ENCODE measurements at regions not wholly inside any gene's neighbourhood (a gene's known extent, or its start where the extent isn't known, plus 50 kb on each side); places are given as distances from the start of the nearest gene placed in this dataset.

GRCh38 chr9:104345061-104345460 is 159.0 kb upstream of the OR13F1 start:
- TF ChIP-seq EZH2 (IDR thresholded peaks at IDR 0.05; ENCODE audit: low read length, unreplicated experiment), result no peak
- no peak for TF ChIP-seq CTCF (conservative IDR thresholded peaks at IDR 0.05; ENCODE audit: low read depth, low read length)

Measured in PC-3 (cell line).